Prostate gland (tissue), 2 donors: ENCODE measurements at regions not wholly inside any gene's neighbourhood (a gene's known extent, or its start where the extent isn't known, plus 50 kb on each side); places are given as distances from the start of the nearest gene placed in this dataset.

Experiments
- DNase-seq: peaks from one replicate; pipeline ENCODE4 v3.0.0-alpha.2; 2019; ENCODE audit warnings: low spot score
- H3K27ac ChIP-seq, 2 donors: fragments of 200-600 bp; sonication (generic); 2 replicates each; pipeline ENCODE4 v1.5.1; 2017 to 2019
- H3K27me3 ChIP-seq: fragments of 200-600 bp; sonication (generic); replicated peaks from 2 replicates; pipeline ENCODE4 v1.5.1; 2019; ENCODE audit not compliant: insufficient read depth
- H3K36me3 ChIP-seq, 2 donors: fragments of 200-600 bp; sonication (generic); 1 replicate in 1 of 2; 2 replicates in 1 of 2; pipeline versions ENCODE4 v1.5.1 to v1.8.1; 2017 to 2019
- H3K4me1 ChIP-seq: fragments of 200-600 bp; sonication (generic); replicated peaks from 2 replicates; pipeline ENCODE4 v1.5.1; 2019
- H3K4me3 ChIP-seq, 2 donors: fragments of 200-600 bp; sonication (generic); 2 replicates each; pipeline ENCODE4 v1.5.1; 2017 to 2019
- H3K9me3 ChIP-seq: fragments of 200-600 bp; sonication (generic); 2 replicates; pipeline ENCODE4 v1.5.1; 2017
- POLR2A ChIP-seq: fragments of 450-650 bp; IDR thresholded peaks from one replicate; pipeline ENCODE4 v1.6.1; 2016; ENCODE audit warnings: antibody characterized with exemption, mild to moderate bottlenecking
- POLR2AphosphoS5 ChIP-seq: sonication (generic); formaldehyde crosslinking; IDR thresholded peaks from one replicate; pipeline ENCODE4 v1.6.1; 2017; ENCODE audit warnings: antibody characterized with exemption
- WGBS: methylation state at CpG from one replicate; pipeline ENCODE4 v1.1.5; 2018; 5-methylcytosine and 5-hydroxymethylcytosine counted together
- intact Hi-C: fragments of 100-400 bp; cut with DNase I; formaldehyde crosslinking; loops from one replicate; pipeline ENCODE4 v1.14.2; 2022
- TF ChIP-seq, protein P1 (sequence below), 4 experiments: fragments of 200-600 bp in 2 of 4; fragments of 450-650 bp in 2 of 4; sonication (generic) in 2 of 4; IDR thresholded peaks; 1 replicate in 3 of 4; 2 replicates in 1 of 4; pipeline ENCODE4 v1.5.1; 2016 to 2019; ENCODE audit warnings: antibody characterized with exemption in 4 of 4, mild to moderate bottlenecking in 2 of 4, moderate library complexity in 2 of 4

GRCh38 chr21:41107602-41108001, 60.4 kb upstream of the BACE2 start:
- Histone ChIP-seq H3K36me3 (no peaks in the 10 kb centered on the region), H3K27me3 (no peaks in the 10 kb centered on the region), H3K4me1 (no peaks in the 10 kb centered on the region), H3K27ac (no peak overlapping the region), H3K4me3 (no peak overlapping the region), H3K9me3 (no peaks in the 10 kb centered on the region)
- no peak for DNase-seq
- intact Hi-C loops = no loop called here
- WGBS = 72% methylated on average over 11 of the region's 11 CpGs
- TF ChIP-seq, protein P1, sequence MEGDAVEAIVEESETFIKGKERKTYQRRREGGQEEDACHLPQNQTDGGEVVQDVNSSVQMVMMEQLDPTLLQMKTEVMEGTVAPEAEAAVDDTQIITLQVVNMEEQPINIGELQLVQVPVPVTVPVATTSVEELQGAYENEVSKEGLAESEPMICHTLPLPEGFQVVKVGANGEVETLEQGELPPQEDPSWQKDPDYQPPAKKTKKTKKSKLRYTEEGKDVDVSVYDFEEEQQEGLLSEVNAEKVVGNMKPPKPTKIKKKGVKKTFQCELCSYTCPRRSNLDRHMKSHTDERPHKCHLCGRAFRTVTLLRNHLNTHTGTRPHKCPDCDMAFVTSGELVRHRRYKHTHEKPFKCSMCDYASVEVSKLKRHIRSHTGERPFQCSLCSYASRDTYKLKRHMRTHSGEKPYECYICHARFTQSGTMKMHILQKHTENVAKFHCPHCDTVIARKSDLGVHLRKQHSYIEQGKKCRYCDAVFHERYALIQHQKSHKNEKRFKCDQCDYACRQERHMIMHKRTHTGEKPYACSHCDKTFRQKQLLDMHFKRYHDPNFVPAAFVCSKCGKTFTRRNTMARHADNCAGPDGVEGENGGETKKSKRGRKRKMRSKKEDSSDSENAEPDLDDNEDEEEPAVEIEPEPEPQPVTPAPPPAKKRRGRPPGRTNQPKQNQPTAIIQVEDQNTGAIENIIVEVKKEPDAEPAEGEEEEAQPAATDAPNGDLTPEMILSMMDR (IDR thresholded peaks at IDR 0.05) = no peak
- TF ChIP-seq POLR2A (no peak), POLR2AphosphoS5 (no peak)

DNA sequence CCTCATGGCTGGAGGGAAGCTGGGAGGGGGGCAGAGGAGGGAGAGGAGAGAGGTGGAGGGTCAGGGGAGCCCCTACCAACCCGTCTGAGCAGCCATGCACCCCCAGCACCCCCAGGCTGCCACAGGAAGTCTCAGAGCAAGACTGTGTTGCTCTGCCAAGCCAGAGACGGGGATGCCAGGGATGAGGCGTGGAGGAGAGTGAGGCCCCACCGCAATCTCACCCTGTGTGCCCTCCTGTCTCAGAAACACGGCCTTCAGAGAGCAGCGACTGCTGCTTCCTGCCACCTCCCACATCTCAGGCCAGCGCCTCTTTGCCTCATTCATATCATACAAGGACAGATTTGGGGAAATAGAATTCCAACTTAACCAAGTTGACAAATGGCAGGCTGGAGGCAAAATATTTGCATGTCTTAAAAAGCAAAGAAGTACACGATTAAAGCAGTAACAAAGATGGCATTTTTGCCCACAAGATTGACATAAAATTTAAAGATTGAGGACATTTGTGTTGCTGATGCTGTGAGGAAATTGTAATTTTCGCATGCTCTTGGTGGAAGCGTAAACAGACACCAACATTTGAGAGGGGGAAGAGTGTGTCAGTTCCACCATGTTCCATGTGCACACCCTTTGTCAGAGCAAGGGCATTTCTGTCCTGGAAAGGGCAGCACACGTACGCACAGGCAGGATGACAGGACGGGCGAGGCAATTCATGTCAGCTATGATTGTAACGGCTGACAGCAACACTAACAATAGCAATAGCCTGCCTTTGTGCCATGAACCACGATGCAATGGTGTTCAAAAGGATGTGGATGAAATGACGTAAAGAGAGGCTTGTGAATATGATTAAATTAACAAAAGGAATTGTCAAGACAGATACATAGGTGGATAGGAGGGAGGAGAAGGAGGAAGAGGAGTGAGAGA, 59.0 kb upstream of the BACE2 start:
- H3K4me1 ChIP-seq = no peaks in the 10 kb centered on the region
- no peaks in the 10 kb centered on the region for H3K9me3 ChIP-seq
- H3K27ac ChIP-seq = no peak overlapping the region
- TF ChIP-seq, protein P1 (IDR thresholded peaks at IDR 0.05) = no peak
- TF ChIP-seq POLR2A = no peak
- no peak for TF ChIP-seq POLR2AphosphoS5
- DNase-seq = no peak
- H3K4me3 ChIP-seq = no peak overlapping the region
- WGBS = 64% methylated on average over 17 of the region's 17 CpGs
- intact Hi-C loops = no loop called here
- no peaks in the 10 kb centered on the region for H3K36me3 ChIP-seq
- no peaks in the 10 kb centered on the region for H3K27me3 ChIP-seq

DNA sequence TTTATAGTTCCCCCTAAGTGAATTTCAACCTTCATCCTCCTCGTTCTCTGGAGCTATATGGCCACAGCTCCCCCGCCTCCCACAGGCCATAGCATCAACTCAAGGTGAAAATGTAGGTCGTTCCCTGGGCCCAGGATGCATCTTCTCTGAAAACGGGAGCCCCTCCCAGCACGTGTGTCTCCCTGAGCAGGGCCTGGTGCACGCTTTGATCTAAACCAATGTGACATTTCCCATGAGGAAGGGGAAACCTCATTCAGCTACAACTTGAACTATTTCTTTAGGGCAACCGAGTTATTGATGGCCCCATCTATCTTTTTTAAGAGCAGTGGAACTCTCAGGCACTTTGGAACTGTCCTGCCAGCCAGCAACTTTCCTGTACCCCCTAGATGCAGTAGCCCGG, 57.8 kb upstream of the BACE2 start:
- WGBS = 81% methylated on average over 8 of the region's 8 CpGs
- H3K27me3 ChIP-seq = no peaks in the 10 kb centered on the region
- intact Hi-C loops = no loop called here
- DNase-seq = no peak
- H3K9me3 ChIP-seq = no peaks in the 10 kb centered on the region
- no peak overlapping the region for H3K4me3 ChIP-seq
- no peaks in the 10 kb centered on the region for H3K4me1 ChIP-seq
- no peaks in the 10 kb centered on the region for H3K36me3 ChIP-seq
- no peak overlapping the region for H3K27ac ChIP-seq
- TF ChIP-seq POLR2A = no peak

DNA sequence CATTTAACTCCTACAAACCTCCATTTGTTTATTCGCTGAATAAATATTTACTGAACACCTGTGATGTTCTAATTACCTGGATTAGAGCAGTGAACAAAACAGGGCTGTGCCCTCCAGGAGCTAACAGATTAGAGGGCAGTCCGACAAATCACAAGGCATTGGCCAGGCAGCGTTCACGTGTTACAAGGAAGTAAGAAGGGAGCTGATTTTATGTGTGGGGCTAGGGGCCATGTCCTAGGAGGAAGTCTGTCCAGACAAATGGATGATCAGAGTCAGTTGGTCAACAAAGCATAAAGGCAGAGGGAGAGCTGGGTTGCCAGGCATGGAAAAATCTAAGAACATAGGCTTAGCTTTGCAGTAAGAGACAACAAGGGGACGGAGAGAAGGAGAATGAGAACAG, 57.3 kb upstream of the BACE2 start:
- TF ChIP-seq POLR2A (no peak), POLR2AphosphoS5 (no peak)
- TF ChIP-seq, protein P1 (IDR thresholded peaks at IDR 0.05) = no peak
- Histone ChIP-seq H3K27me3 (no peaks in the 10 kb centered on the region), H3K4me3 (no peak overlapping the region)

GRCh38 chr21:41111681-41112080, 56.3 kb upstream of the BACE2 start:
- DNase-seq = no peak
- intact Hi-C loops = no loop called here
- TF ChIP-seq POLR2AphosphoS5 = no peak
- no peak for TF ChIP-seq POLR2A
- TF ChIP-seq, protein P1 (IDR thresholded peaks at IDR 0.05) = no peak
- WGBS = 94% methylated on average over 11 of the region's 11 CpGs
- Histone ChIP-seq H3K27ac (no peak overlapping the region), H3K4me1 (no peaks in the 10 kb centered on the region), H3K36me3 (no peaks in the 10 kb centered on the region), H3K9me3 (no peaks in the 10 kb centered on the region), H3K4me3 (no peak overlapping the region), H3K27me3 (no peaks in the 10 kb centered on the region)

More for the DNA sequence above, 57.3 kb upstream of the BACE2 start:
- Histone ChIP-seq H3K36me3 (no peaks in the 10 kb centered on the region), H3K9me3 (no peaks in the 10 kb centered on the region), H3K27ac (no peak overlapping the region), H3K4me1 (no peaks in the 10 kb centered on the region)
- intact Hi-C loops = no loop called here
- WGBS = 93% methylated on average over 5 of the region's 5 CpGs
- DNase-seq = no peak
